ENCODE measurements at regions not wholly inside any gene's neighbourhood (a gene's known extent, or its start where the extent isn't known, plus 50 kb on each side); places are given as distances from the start of the nearest gene placed in this dataset.

GRCh38 chr2:41378420-41378819, 669.4 kb upstream of the PKDCC start:
- Histone ChIP-seq H2AFZ (ENCODE audit: low read length) (no peak overlapping the region), H3K4me1 (ENCODE audit: insufficient read depth, low read length, poor library complexity, severe bottlenecking) (no peaks in the 10 kb centered on the region), H4K20me1 (ENCODE audit: insufficient read depth, low read length) (no peaks in the 10 kb centered on the region), H3K9me3 (ENCODE audit: low read length) (no peaks in the 10 kb centered on the region), H3K36me3 (ENCODE audit: insufficient read depth, low read length) (no peaks in the 10 kb centered on the region), H3K27ac (ENCODE audit: low read depth, low read length, poor library complexity, severe bottlenecking) (no peak overlapping the region), H3K4me2 (ENCODE audit: low read length) (no peak overlapping the region), H3K9me2 (ENCODE audit: insufficient read depth, low read length) (no peaks in the 10 kb centered on the region), H3K4me3 (ENCODE audit: low read depth, low read length, poor library complexity, severe bottlenecking) (no peak overlapping the region), H3K79me2 (ENCODE audit: insufficient read depth, low read depth, low read length) (no peaks in the 10 kb centered on the region)
- intact Hi-C loops (cut with micrococcal nuclease; ENCODE audit: unreplicated experiment), result no loop called here
- CTCF ChIA-PET (ENCODE audit: unreplicated experiment), result no interaction called here
- POLR2A ChIA-PET, result no interaction called here
- no peak for DNase-seq (ENCODE audit: low spot score)
- TF ChIP-seq EZH2phosphoT487 (IDR thresholded peaks at IDR 0.05; ENCODE audit: borderline replicate concordance, low read depth, low read length) (no peak), CTCF (conservative IDR thresholded peaks at IDR 0.05; ENCODE audit: low read length) (no peak)
- no TSS peak for BruUV-seq (replicated peaks)

- no peak for TF ChIP-seq EZH2phosphoT487 (IDR thresholded peaks at IDR 0.05; ENCODE audit: borderline replicate concordance, low read depth, low read length)
- no peak for TF ChIP-seq CTCF (conservative IDR thresholded peaks at IDR 0.05; ENCODE audit: low read length)
- intact Hi-C loops (cut with micrococcal nuclease; ENCODE audit: unreplicated experiment), result no loop called here
- H3K79me2 ChIP-seq (ENCODE audit: insufficient read depth, low read depth, low read length), result no peaks in the 10 kb centered on the region
- no peaks in the 10 kb centered on the region for H4K20me1 ChIP-seq (ENCODE audit: insufficient read depth, low read length)
- H2AFZ ChIP-seq (ENCODE audit: low read length), result no peak overlapping the region
- CTCF ChIA-PET (ENCODE audit: unreplicated experiment), result no interaction called here
- no peak for DNase-seq (ENCODE audit: low spot score)
- H3K27ac ChIP-seq (ENCODE audit: low read depth, low read length, poor library complexity, severe bottlenecking), result no peak overlapping the region
- H3K9me2 ChIP-seq (ENCODE audit: insufficient read depth, low read length), result no peaks in the 10 kb centered on the region
- H3K4me2 ChIP-seq (ENCODE audit: low read length), result no peak overlapping the region
- no peaks in the 10 kb centered on the region for H3K9me3 ChIP-seq (ENCODE audit: low read length)
- H3K4me3 ChIP-seq (ENCODE audit: low read depth, low read length, poor library complexity, severe bottlenecking), result no peak overlapping the region
- POLR2A ChIA-PET, result no interaction called here
- BruUV-seq (replicated peaks), result no TSS peak
- H3K36me3 ChIP-seq (ENCODE audit: insufficient read depth, low read length), result no peaks in the 10 kb centered on the region
- no peaks in the 10 kb centered on the region for H3K4me1 ChIP-seq (ENCODE audit: insufficient read depth, low read length, poor library complexity, severe bottlenecking)
Measured at GRCh38 chr2:41379496-41380221, 668.2 kb upstream of the PKDCC start.

- CTCF ChIA-PET (ENCODE audit: unreplicated experiment), result no interaction called here
- intact Hi-C loops (cut with micrococcal nuclease; ENCODE audit: unreplicated experiment), result no loop called here
Measured at GRCh38 chr2:41381701-41382100, 666.1 kb upstream of the PKDCC start.

More at GRCh38 chr2:41381701-41382100, 666.1 kb upstream of the PKDCC start:
- H3K4me3 ChIP-seq (ENCODE audit: low read depth, low read length, poor library complexity, severe bottlenecking), result no peak overlapping the region
- TF ChIP-seq EZH2phosphoT487 (IDR thresholded peaks at IDR 0.05; ENCODE audit: borderline replicate concordance, low read depth, low read length) (no peak), CTCF (conservative IDR thresholded peaks at IDR 0.05; ENCODE audit: low read length) (no peak)
- H3K4me1 ChIP-seq (ENCODE audit: insufficient read depth, low read length, poor library complexity, severe bottlenecking), result no peaks in the 10 kb centered on the region
- no peaks in the 10 kb centered on the region for H3K9me3 ChIP-seq (ENCODE audit: low read length)
- H3K27ac ChIP-seq (ENCODE audit: low read depth, low read length, poor library complexity, severe bottlenecking), result no peak overlapping the region
- no peaks in the 10 kb centered on the region for H3K9me2 ChIP-seq (ENCODE audit: insufficient read depth, low read length)
- no peak for DNase-seq (ENCODE audit: low spot score)
- POLR2A ChIA-PET, result no interaction called here
- no peaks in the 10 kb centered on the region for H4K20me1 ChIP-seq (ENCODE audit: insufficient read depth, low read length)
- no peaks in the 10 kb centered on the region for H3K36me3 ChIP-seq (ENCODE audit: insufficient read depth, low read length)
- no peak overlapping the region for H3K4me2 ChIP-seq (ENCODE audit: low read length)
- H2AFZ ChIP-seq (ENCODE audit: low read length), result no peak overlapping the region
- H3K79me2 ChIP-seq (ENCODE audit: insufficient read depth, low read depth, low read length), result no peaks in the 10 kb centered on the region
- BruUV-seq (replicated peaks), result no TSS peak
